Stimulated activated effector memory CD8-positive, alpha-beta T cell treated with anti-CD3 and anti-CD28 coated beads, Interleukin-12 subunit alpha, Interleukin-12 subunit beta, amount 100 ng/mL, for 72 hours (primary cell): ENCODE measurements at regions not wholly inside any gene's neighbourhood (a gene's known extent, or its start where the extent isn't known, plus 50 kb on each side); places are given as distances from the start of the nearest gene placed in this dataset.

Experiments
- ATAC-seq: fragments of 150-1000 bp; cut with Tn5 transposase; 2 replicates; pipeline ENCODE4 v1.10.0; 2021
- DNase-seq, 2 donors: peaks; one replicate each; pipeline ENCODE4 v3.0.0; 2021 to 2022; ENCODE audit warnings: low spot score in 2 of 2
- H3K27ac Mint-ChIP-seq: one replicate; pipeline ENCODE4 v1.8.0; 2022; ENCODE audit warnings: mild to moderate bottlenecking, mixed read lengths
- H3K36me3 Mint-ChIP-seq: one replicate; pipeline ENCODE4 v1.8.0; 2022; ENCODE audit warnings: mild to moderate bottlenecking, mixed read lengths
- H3K4me1 Mint-ChIP-seq: one replicate; pipeline ENCODE4 v1.8.0; 2022; ENCODE audit warnings: mixed read lengths
- H3K4me3 Mint-ChIP-seq: one replicate; pipeline ENCODE4 v1.8.0; 2022; ENCODE audit warnings: mild to moderate bottlenecking, mixed read lengths
- H3K9me3 Mint-ChIP-seq: one replicate; pipeline ENCODE4 v1.8.0; 2022; ENCODE audit warnings: mixed read lengths

- no peak for ATAC-seq
- Mint-ChIP-seq H3K4me3 (no peak overlapping the region), H3K4me1 (no peaks in the 10 kb centered on the region), H3K36me3 (no peaks in the 10 kb centered on the region), H3K27ac (no peak overlapping the region), H3K9me3 (peaks cover 10% of the 10 kb centered on the region)
- DNase-seq: no peak
Measured at GRCh38 chr2:146244830-146245229, 1600.0 kb upstream of the ACVR2A start.

- H3K4me3 Mint-ChIP-seq: no peak overlapping the region
- DNase-seq: no peak
- H3K4me1 Mint-ChIP-seq: no peaks in the 10 kb centered on the region
- ATAC-seq: no peak
- H3K9me3 Mint-ChIP-seq: peaks cover 10% of the 10 kb centered on the region
- no peak overlapping the region for H3K27ac Mint-ChIP-seq
- H3K36me3 Mint-ChIP-seq: no peaks in the 10 kb centered on the region
Measured at GRCh38 chr2:146244131-146244530, 1600.7 kb upstream of the ACVR2A start.

- Mint-ChIP-seq H3K36me3 (no peaks in the 10 kb centered on the region), H3K4me1 (no peaks in the 10 kb centered on the region), H3K9me3 (peaks cover 13% of the 10 kb centered on the region), H3K27ac (no peak overlapping the region), H3K4me3 (no peak overlapping the region)
- ATAC-seq (no peak), DNase-seq (no peak)
Measured at GRCh38 chr2:146241023-146241422, 1603.8 kb upstream of the ACVR2A start.

- DNase-seq (no peak), ATAC-seq (no peak)
- no peak overlapping the region for H3K4me3 Mint-ChIP-seq
- H3K27ac Mint-ChIP-seq: no peak overlapping the region
- no peaks in the 10 kb centered on the region for H3K4me1 Mint-ChIP-seq
- H3K36me3 Mint-ChIP-seq: no peaks in the 10 kb centered on the region
- peaks cover 13% of the 10 kb centered on the region for H3K9me3 Mint-ChIP-seq
Measured at GRCh38 chr2:146240391-146240790, 1604.4 kb upstream of the ACVR2A start.

- Mint-ChIP-seq H3K4me3 (no peak overlapping the region), H3K9me3 (peaks cover 13% of the 10 kb centered on the region), H3K27ac (no peak overlapping the region), H3K36me3 (no peaks in the 10 kb centered on the region), H3K4me1 (no peaks in the 10 kb centered on the region)
- no peak for ATAC-seq
- no peak for DNase-seq
Measured at GRCh38 chr2:146239392-146240135, 1605.3 kb upstream of the ACVR2A start.

- no peak for DNase-seq
- Mint-ChIP-seq H3K9me3 (peaks cover 13% of the 10 kb centered on the region), H3K4me3 (no peak overlapping the region), H3K27ac (no peak overlapping the region), H3K36me3 (no peaks in the 10 kb centered on the region), H3K4me1 (no peaks in the 10 kb centered on the region)
- ATAC-seq: no peak
Measured at GRCh38 chr2:146238254-146238966, 1606.4 kb upstream of the ACVR2A start.

- DNase-seq (no peak), ATAC-seq (no peak)
- Mint-ChIP-seq H3K27ac (no peak overlapping the region), H3K4me3 (no peak overlapping the region), H3K9me3 (peaks cover 6% of the 10 kb centered on the region), H3K36me3 (no peaks in the 10 kb centered on the region), H3K4me1 (no peaks in the 10 kb centered on the region)
Measured at GRCh38 chr2:146235158-146235557, 1609.7 kb upstream of the ACVR2A start.

- Mint-ChIP-seq H3K9me3 (peaks cover 6% of the 10 kb centered on the region), H3K4me3 (no peak overlapping the region), H3K36me3 (no peaks in the 10 kb centered on the region), H3K27ac (no peak overlapping the region), H3K4me1 (no peaks in the 10 kb centered on the region)
- DNase-seq (no peak), ATAC-seq (no peak)
Measured at GRCh38 chr2:146229508-146230155, 1615.2 kb upstream of the ACVR2A start.

- H3K4me1 Mint-ChIP-seq: no peaks in the 10 kb centered on the region
- no peaks in the 10 kb centered on the region for H3K36me3 Mint-ChIP-seq
- H3K4me3 Mint-ChIP-seq: no peak overlapping the region
- H3K9me3 Mint-ChIP-seq: peaks cover 6% of the 10 kb centered on the region
- ATAC-seq: no peak
- no peak overlapping the region for H3K27ac Mint-ChIP-seq
- no peak for DNase-seq
Measured at GRCh38 chr2:146228466-146229058, 1616.3 kb upstream of the ACVR2A start.

- no peak for DNase-seq
- Mint-ChIP-seq H3K27ac (no peak overlapping the region), H3K36me3 (no peaks in the 10 kb centered on the region), H3K4me3 (no peak overlapping the region), H3K9me3 (peaks cover 6% of the 10 kb centered on the region), H3K4me1 (no peaks in the 10 kb centered on the region)
- no peak for ATAC-seq
Measured at GRCh38 chr2:146228020-146228393, 1616.8 kb upstream of the ACVR2A start.

GRCh38 chr2:146227152-146228019 lies 1617.4 kb upstream of the ACVR2A start:
- Mint-ChIP-seq H3K27ac (no peak overlapping the region), H3K9me3 (peaks cover 6% of the 10 kb centered on the region), H3K36me3 (no peaks in the 10 kb centered on the region), H3K4me3 (no peak overlapping the region), H3K4me1 (no peaks in the 10 kb centered on the region)
- ATAC-seq (no peak), DNase-seq (no peak)

GRCh38 chr2:146226077-146226476 lies 1618.8 kb upstream of the ACVR2A start:
- Mint-ChIP-seq H3K36me3 (no peaks in the 10 kb centered on the region), H3K4me3 (no peak overlapping the region), H3K27ac (no peak overlapping the region), H3K9me3 (peaks cover 6% of the 10 kb centered on the region), H3K4me1 (no peaks in the 10 kb centered on the region)
- ATAC-seq (no peak), DNase-seq (no peak)

- DNase-seq (no peak), ATAC-seq (no peak)
- Mint-ChIP-seq H3K9me3 (peaks cover under 1% of the 10 kb centered on the region), H3K4me3 (no peak overlapping the region), H3K36me3 (no peaks in the 10 kb centered on the region), H3K27ac (no peak overlapping the region), H3K4me1 (no peaks in the 10 kb centered on the region)
Measured at GRCh38 chr2:146221826-146222225, 1623.0 kb upstream of the ACVR2A start.

GRCh38 chr2:146220957-146221356 lies 1623.9 kb upstream of the ACVR2A start:
- H3K9me3 Mint-ChIP-seq: no peaks in the 10 kb centered on the region
- no peaks in the 10 kb centered on the region for H3K4me1 Mint-ChIP-seq

More at GRCh38 chr2:146220957-146221356, 1623.9 kb upstream of the ACVR2A start:
- ATAC-seq (no peak), DNase-seq (no peak)
- Mint-ChIP-seq H3K4me3 (no peak overlapping the region), H3K36me3 (no peaks in the 10 kb centered on the region), H3K27ac (no peak overlapping the region)
